Sigmoid colon (tissue), 6 donors: ENCODE measurements at regions not wholly inside any gene's neighbourhood (a gene's known extent, or its start where the extent isn't known, plus 50 kb on each side); places are given as distances from the start of the nearest gene placed in this dataset.

Experiments
- DNase-seq: peaks from one replicate; pipeline ENCODE4 v3.0.0-alpha.2; 2019
- H3K27ac ChIP-seq, 4 donors: fragments of 200-600 bp; sonication (generic); one replicate each; pipeline ENCODE4 v1.5.1; 2016 to 2019; ENCODE audit warnings: mild to moderate bottlenecking in 1 of 4
- H3K27me3 ChIP-seq, 3 donors: fragments of 200-600 bp; sonication (generic); one replicate each; pipeline ENCODE4 v1.5.1; 2019; ENCODE audit warnings: mild to moderate bottlenecking in 1 of 3
- H3K36me3 ChIP-seq, 4 donors: fragments of 200-600 bp; sonication (generic); one replicate each; pipeline ENCODE4 v1.5.1; 2016 to 2019
- H3K4me1 ChIP-seq, 4 donors: fragments of 200-600 bp; sonication (generic); one replicate each; pipeline ENCODE4 v1.5.1; 2017 to 2019
- H3K4me3 ChIP-seq, 4 donors: fragments of 200-600 bp; sonication (generic); one replicate each; pipeline ENCODE4 v1.5.1; 2017 to 2019; ENCODE audit warnings: mild to moderate bottlenecking in 2 of 4, moderate library complexity in 1 of 4
- H3K9me3 ChIP-seq, 4 donors: fragments of 200-600 bp in 3 of 4; sonication (generic) in 3 of 4; one replicate each; pipeline versions ENCODE4 v1.5.1 to v1.6.1; 2013 to 2019
- EP300 ChIP-seq, 4 donors: sonication (generic); formaldehyde crosslinking; IDR thresholded peaks; one replicate each; pipeline ENCODE4 v1.6.1; 2017; ENCODE audit warnings: antibody characterized with exemption in 4 of 4
- POLR2A ChIP-seq, 2 donors: fragments of 450-650 bp; IDR thresholded peaks; one replicate each; pipeline ENCODE4 v1.6.1; 2016; ENCODE audit warnings: antibody characterized with exemption in 2 of 2, mild to moderate bottlenecking in 2 of 2, moderate library complexity in 2 of 2
- POLR2AphosphoS5 ChIP-seq, 4 donors: sonication (generic); formaldehyde crosslinking; IDR thresholded peaks; one replicate each; pipeline ENCODE4 v1.6.1; 2017; ENCODE audit warnings: antibody characterized with exemption in 4 of 4
- WGBS, 2 donors: extraction: QIAGEN DNeasy Blood & Tissue Kit; methylation state at CpG; one replicate each; pipeline ENCODE4 v1.1.7; 2013; 5-methylcytosine and 5-hydroxymethylcytosine counted together
- intact Hi-C: fragments of 100-400 bp; cut with DNase I; formaldehyde crosslinking; loops from one replicate; pipeline ENCODE4 v1.15.1; 2023
- TF ChIP-seq, protein P1 (sequence below), 4 experiments: fragments of 450-650 bp in 3 of 4; fragments of 200-600 bp in 1 of 4; IDR thresholded peaks; one replicate each; pipeline ENCODE4 v1.5.1; 2016 to 2019; ENCODE audit warnings: antibody characterized with exemption in 4 of 4, mild to moderate bottlenecking in 3 of 4, moderate library complexity in 2 of 4
- donor health status: healthy with polysubstance abuse.
- donor health status: healthy.

DNA sequence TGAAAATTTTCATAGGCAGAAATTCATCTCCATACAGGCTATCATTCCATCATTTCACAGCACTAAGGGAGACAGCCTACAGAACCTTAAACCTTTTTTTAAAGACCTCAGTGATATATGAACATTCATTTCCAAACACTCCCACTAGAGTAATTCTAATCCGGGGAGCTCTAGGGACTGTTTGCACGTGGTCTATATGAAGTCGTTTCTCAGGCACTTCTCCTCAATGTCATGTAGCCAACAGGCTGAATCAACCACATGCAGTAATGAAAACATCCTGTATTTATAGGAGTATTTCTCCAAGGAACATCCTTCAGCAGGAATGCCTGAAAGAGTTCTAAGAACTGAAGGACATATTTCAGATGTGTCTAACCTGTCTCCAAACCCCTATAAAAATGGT lies 97.3 kb upstream of the CREB1 start:
- Histone ChIP-seq H3K4me1 (no peaks in the 10 kb centered on the region), H3K36me3 (no peaks in the 10 kb centered on the region), H3K27me3 (no peaks in the 10 kb centered on the region), H3K9me3 (no peaks in the 10 kb centered on the region), H3K27ac (no peak overlapping the region), H3K4me3 (no peak overlapping the region)
- no peak for DNase-seq
- TF ChIP-seq POLR2A (IDR thresholded peaks at IDR 0.05) = no peak
- TF ChIP-seq EP300 (IDR thresholded peaks at IDR 0.05) = no peak
- TF ChIP-seq, protein P1, sequence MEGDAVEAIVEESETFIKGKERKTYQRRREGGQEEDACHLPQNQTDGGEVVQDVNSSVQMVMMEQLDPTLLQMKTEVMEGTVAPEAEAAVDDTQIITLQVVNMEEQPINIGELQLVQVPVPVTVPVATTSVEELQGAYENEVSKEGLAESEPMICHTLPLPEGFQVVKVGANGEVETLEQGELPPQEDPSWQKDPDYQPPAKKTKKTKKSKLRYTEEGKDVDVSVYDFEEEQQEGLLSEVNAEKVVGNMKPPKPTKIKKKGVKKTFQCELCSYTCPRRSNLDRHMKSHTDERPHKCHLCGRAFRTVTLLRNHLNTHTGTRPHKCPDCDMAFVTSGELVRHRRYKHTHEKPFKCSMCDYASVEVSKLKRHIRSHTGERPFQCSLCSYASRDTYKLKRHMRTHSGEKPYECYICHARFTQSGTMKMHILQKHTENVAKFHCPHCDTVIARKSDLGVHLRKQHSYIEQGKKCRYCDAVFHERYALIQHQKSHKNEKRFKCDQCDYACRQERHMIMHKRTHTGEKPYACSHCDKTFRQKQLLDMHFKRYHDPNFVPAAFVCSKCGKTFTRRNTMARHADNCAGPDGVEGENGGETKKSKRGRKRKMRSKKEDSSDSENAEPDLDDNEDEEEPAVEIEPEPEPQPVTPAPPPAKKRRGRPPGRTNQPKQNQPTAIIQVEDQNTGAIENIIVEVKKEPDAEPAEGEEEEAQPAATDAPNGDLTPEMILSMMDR (IDR thresholded peaks at IDR 0.05) = no peak
- TF ChIP-seq POLR2AphosphoS5 (IDR thresholded peaks at IDR 0.05) = no peak
- 22 to 61% methylated on average over 3 of the region's 3 CpGs for WGBS, 2 donors
- intact Hi-C loops = no loop called here

DNA sequence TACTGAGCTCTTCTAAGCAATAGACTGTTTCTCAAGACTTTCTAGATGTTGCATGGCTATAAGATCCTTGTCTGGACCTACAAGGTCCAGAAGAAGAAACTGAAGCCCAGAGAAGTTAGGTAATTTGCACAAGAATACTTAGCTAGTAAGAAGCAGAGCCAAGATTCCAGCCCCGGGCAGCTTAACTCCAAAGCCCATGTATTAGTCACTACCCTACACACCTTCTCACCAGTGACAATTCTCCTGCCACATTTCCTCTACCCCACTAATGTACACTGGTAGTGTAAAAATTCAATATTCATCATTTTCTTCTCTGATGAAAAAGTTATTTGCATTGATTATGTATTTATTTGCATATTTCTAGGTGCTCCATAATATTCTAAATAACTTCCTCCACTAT lies 95.5 kb upstream of the CREB1 start:
- Histone ChIP-seq H3K4me3 (no peak overlapping the region), H3K9me3 (no peaks in the 10 kb centered on the region), H3K36me3 (no peaks in the 10 kb centered on the region), H3K27ac (no peak overlapping the region), H3K4me1 (no peaks in the 10 kb centered on the region), H3K27me3 (no peaks in the 10 kb centered on the region)
- no peak for TF ChIP-seq POLR2AphosphoS5 (IDR thresholded peaks at IDR 0.05)
- TF ChIP-seq POLR2A (IDR thresholded peaks at IDR 0.05) = no peak
- TF ChIP-seq, protein P1 (IDR thresholded peaks at IDR 0.05) = no peak
- TF ChIP-seq EP300 (IDR thresholded peaks at IDR 0.05) = no peak
- intact Hi-C loops = no loop called here
- no peak for DNase-seq
- 95 to 98% methylated on average over 1 of the region's 1 CpG for WGBS, 2 donors

DNA sequence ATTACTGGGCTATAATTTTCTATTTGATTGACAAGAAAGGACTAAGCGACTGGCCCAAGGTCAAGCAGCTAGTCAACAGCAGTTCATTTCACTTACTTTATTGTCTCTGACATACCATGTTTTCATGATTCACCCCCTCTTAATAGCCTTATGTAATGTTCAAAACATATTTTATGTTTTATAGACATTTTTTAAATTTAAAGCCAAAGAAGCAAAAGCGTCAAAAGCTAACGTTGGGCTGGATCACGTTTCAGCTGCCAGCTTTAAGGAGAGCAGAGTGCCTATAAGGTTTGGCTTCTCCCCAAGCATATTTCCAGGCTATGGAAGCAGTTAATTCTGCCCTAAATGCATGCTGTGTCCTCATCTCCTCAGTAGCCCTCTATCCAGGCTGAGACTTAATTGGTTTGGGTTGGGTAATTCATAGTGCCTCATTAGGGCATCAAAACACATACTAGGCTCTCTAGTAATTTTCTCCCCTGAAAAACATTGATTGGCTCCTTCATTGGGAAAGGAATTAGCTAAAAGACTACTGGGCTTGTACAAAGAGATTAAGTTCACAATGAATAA lies 94.8 kb upstream of the CREB1 start:
- H3K9me3 ChIP-seq = no peaks in the 10 kb centered on the region
- no peaks in the 10 kb centered on the region for H3K27me3 ChIP-seq
- WGBS, 2 donors = 90 to 92% methylated on average over 4 of the region's 4 CpGs
- TF ChIP-seq, protein P1 (IDR thresholded peaks at IDR 0.05) = no peak
- no peak for TF ChIP-seq EP300 (IDR thresholded peaks at IDR 0.05)
- TF ChIP-seq POLR2A (IDR thresholded peaks at IDR 0.05) = no peak
- no peak for TF ChIP-seq POLR2AphosphoS5 (IDR thresholded peaks at IDR 0.05)
- no peak overlapping the region for H3K27ac ChIP-seq
- H3K4me1 ChIP-seq = no peaks in the 10 kb centered on the region
- no peak for DNase-seq
- intact Hi-C loops = no loop called here
- H3K36me3 ChIP-seq = no peaks in the 10 kb centered on the region
- H3K4me3 ChIP-seq = no peak overlapping the region

DNA sequence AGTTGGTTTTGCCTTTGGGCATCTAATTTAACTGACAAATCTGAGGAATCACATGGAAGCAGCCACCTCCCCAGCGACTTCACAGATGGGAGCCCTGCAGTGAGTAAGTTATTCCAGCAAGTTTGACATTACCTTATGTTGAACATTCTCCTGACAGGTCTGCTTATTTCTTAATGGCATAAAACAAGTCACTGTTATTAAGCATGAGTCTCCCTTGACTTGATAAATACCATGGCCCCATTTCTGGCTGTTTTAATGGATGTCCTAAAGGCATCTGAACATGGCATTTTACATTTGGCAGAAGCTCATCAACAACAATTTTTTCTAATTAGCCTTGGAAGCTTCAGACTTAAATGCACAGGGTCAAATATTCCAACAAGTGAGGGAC lies 92.6 kb upstream of the CREB1 start:
- no peaks in the 10 kb centered on the region for H3K36me3 ChIP-seq
- no peak for DNase-seq
- no peaks in the 10 kb centered on the region for H3K27me3 ChIP-seq
- H3K4me3 ChIP-seq = no peak overlapping the region
- TF ChIP-seq, protein P1 (IDR thresholded peaks at IDR 0.05) = no peak
- no peak for TF ChIP-seq EP300 (IDR thresholded peaks at IDR 0.05)
- no peak for TF ChIP-seq POLR2AphosphoS5 (IDR thresholded peaks at IDR 0.05)
- TF ChIP-seq POLR2A (IDR thresholded peaks at IDR 0.05) = no peak
- H3K9me3 ChIP-seq = no peaks in the 10 kb centered on the region
- WGBS, 2 donors = 79 to 85% methylated on average over 1 of the region's 1 CpG
- no peaks in the 10 kb centered on the region for H3K4me1 ChIP-seq
- no peak overlapping the region for H3K27ac ChIP-seq
- intact Hi-C loops = no loop called here

DNA sequence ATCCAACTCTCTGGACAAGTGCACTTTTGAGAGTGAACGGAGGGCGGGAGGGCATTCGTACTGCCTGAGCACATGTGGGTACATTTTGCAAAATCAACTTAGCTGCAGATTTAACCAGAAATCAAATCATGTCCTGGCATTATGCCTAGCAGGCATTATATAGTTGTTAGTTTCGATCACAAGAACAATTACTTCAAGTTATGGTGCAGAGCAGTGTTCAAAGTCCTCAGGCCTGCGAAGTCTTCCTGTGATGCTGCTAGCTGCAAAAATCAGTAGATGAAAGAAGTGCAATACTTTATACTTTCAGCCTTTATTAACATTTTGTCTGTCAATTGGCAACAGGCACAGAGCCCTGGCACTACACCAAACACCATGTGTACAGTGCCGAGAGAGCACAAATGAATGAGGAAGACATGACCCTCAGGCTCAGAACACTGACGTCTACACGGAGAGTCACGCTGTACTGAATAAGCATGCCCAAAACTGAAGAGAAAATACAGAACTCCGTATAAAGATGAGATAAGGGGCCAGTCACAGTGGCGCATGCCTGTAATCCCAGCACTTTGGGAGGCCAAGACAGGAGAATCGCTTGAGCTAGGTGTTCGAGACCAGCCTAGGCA lies 92.1 kb upstream of the CREB1 start:
- Histone ChIP-seq H3K4me1 (no peaks in the 10 kb centered on the region), H3K4me3 (no peak overlapping the region), H3K9me3 (no peaks in the 10 kb centered on the region), H3K36me3 (no peaks in the 10 kb centered on the region), H3K27ac (no peak overlapping the region), H3K27me3 (no peaks in the 10 kb centered on the region)
- intact Hi-C loops = no loop called here
- no peak for DNase-seq
- TF ChIP-seq POLR2AphosphoS5 (IDR thresholded peaks at IDR 0.05) (no peak), EP300 (IDR thresholded peaks at IDR 0.05) (no peak), POLR2A (IDR thresholded peaks at IDR 0.05) (no peak)
- TF ChIP-seq, protein P1 (IDR thresholded peaks at IDR 0.05) = no peak
- WGBS, 2 donors = 24 to 71% methylated on average over 13 of the region's 13 CpGs
